ENCODE measurements at regions not wholly inside any gene's neighbourhood (a gene's known extent, or its start where the extent isn't known, plus 50 kb on each side); places are given as distances from the start of the nearest gene placed in this dataset.

DNA sequence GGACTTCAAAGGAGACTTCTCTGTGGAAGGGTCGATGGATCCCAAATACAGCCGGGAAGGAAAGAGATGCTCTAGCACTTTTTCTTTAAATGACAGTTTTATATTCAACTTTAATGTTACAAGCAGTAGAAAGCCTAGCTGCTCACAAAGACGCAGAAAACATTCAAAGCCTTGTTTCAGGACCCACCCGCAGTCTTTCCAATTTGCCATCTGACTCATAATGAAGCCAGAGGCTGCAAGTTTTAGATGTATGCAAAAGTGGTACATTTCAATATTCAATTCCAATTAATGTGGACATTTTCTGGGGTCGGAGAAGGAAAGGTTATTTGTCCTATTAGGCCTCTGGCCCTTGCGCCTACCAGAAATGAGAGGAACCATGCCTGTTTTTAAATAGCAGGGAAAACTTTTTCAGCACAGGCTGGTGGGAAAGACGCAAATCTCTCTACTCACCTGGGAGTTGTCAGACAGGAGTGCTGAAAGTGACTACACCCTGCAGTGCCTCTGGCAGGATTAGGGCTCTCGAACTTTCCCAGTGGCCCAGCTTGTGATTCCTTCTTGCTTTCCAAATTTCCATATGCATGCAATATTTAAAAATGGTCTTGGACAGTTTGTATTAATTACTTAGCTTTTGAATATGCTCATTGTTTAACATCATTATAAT is 117.4 kb upstream of the MBNL1 start:
- TF ChIP-seq, protein P1, sequence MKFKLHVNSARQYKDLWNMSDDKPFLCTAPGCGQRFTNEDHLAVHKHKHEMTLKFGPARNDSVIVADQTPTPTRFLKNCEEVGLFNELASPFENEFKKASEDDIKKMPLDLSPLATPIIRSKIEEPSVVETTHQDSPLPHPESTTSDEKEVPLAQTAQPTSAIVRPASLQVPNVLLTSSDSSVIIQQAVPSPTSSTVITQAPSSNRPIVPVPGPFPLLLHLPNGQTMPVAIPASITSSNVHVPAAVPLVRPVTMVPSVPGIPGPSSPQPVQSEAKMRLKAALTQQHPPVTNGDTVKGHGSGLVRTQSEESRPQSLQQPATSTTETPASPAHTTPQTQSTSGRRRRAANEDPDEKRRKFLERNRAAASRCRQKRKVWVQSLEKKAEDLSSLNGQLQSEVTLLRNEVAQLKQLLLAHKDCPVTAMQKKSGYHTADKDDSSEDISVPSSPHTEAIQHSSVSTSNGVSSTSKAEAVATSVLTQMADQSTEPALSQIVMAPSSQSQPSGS (IDR thresholded peaks at IDR 0.05; ENCODE audit: low read length): no peak
- TF ChIP-seq BRCA1 (IDR thresholded peaks at IDR 0.05; ENCODE audit: low read depth, low read length) (no peak), POLR2A (IDR thresholded peaks at IDR 0.05; ENCODE audit: control extremely low read depth in 1 of 2, low read depth in 2 of 2, low read length in 2 of 2) (no peak), CTCF (IDR thresholded peaks at IDR 0.05; ENCODE audit: control extremely low read depth in 1 of 3, insufficient read depth in 1 of 3, low read depth in 1 of 3, low read length in 3 of 3) (no peak), SAP30 (IDR thresholded peaks at IDR 0.05; ENCODE audit: insufficient read depth, insufficient replicate concordance, low read length) (no peak), MAFK (IDR thresholded peaks at IDR 0.05; ENCODE audit: low read depth, low read length) (no peak)
